BLaER1 treated with 17β-estradiol and CSF1 and Interleukin-3, amounts not matched to agents 10 nM and 100 nM (cell line): ENCODE measurements at regions not wholly inside any gene's neighbourhood (a gene's known extent, or its start where the extent isn't known, plus 50 kb on each side); places are given as distances from the start of the nearest gene placed in this dataset.

ENCODE experiments used
- H3K27ac ChIP-seq, 11 experiments: shearing (Covaris generic); formaldehyde crosslinking; 2 replicates each; pipeline ENCODE4 v1.8.1; 2022
- H3K27me3 ChIP-seq, 11 experiments: shearing (Covaris generic); formaldehyde crosslinking; 2 replicates each; pipeline ENCODE4 v1.8.1; 2022
- H3K36me3 ChIP-seq, 11 experiments: shearing (Covaris generic); formaldehyde crosslinking; 2 replicates each; pipeline ENCODE4 v1.8.1; 2022
- H3K4me1 ChIP-seq, 10 experiments: shearing (Covaris generic); formaldehyde crosslinking; 2 replicates each; pipeline ENCODE4 v1.8.1; 2022
- H3K4me2 ChIP-seq, 11 experiments: shearing (Covaris generic); formaldehyde crosslinking; 2 replicates each; pipeline ENCODE4 v1.8.1; 2022
- H3K4me3 ChIP-seq, 10 experiments: shearing (Covaris generic); formaldehyde crosslinking; 2 replicates each; pipeline ENCODE4 v1.8.1; 2022
- H3K9ac ChIP-seq, 11 experiments: shearing (Covaris generic); formaldehyde crosslinking; 2 replicates each; pipeline ENCODE4 v1.8.1; 2022
- H3K9me3 ChIP-seq, 11 experiments: shearing (Covaris generic); formaldehyde crosslinking; replicated peaks in 1 of 11; 2 replicates each; pipeline ENCODE4 v1.8.1; 2022
- H4K20me1 ChIP-seq, 11 experiments: shearing (Covaris generic); formaldehyde crosslinking; 2 replicates each; pipeline ENCODE4 v1.8.1; 2022
- Cebpa-rat ChIP-seq, 11 experiments: shearing (Covaris generic); IDR thresholded peaks; 2 replicates each; pipeline ENCODE4 v1.8.1; 2022

GRCh38 chr16:59214455-59214854 lies 480.3 kb upstream of the GOT2 start:
- H3K27ac ChIP-seq: no peak overlapping the region
- peaks cover 0 to 6% (median 0%) of the 10 kb centered on the region in 10 experiments; a peak in 1 of 20 replicates for H3K4me1 ChIP-seq
- no peak overlapping the region for H3K4me2 ChIP-seq
- no peak overlapping the region for H3K4me3 ChIP-seq
- H3K36me3 ChIP-seq: no peaks in the 10 kb centered on the region
- 0 out of 22 replicates have a peak, but pooled peaks cover 0 to 3% (median 0%) of the 10 kb centered on the region in 11 experiments for H3K9me3 ChIP-seq
- H3K27me3 ChIP-seq: no peaks in the 10 kb centered on the region
- no peak overlapping the region for H3K9ac ChIP-seq
- no peaks in the 10 kb centered on the region for H4K20me1 ChIP-seq
- TF ChIP-seq Cebpa-rat (IDR thresholded peaks at IDR 0.05): no peak

DNA sequence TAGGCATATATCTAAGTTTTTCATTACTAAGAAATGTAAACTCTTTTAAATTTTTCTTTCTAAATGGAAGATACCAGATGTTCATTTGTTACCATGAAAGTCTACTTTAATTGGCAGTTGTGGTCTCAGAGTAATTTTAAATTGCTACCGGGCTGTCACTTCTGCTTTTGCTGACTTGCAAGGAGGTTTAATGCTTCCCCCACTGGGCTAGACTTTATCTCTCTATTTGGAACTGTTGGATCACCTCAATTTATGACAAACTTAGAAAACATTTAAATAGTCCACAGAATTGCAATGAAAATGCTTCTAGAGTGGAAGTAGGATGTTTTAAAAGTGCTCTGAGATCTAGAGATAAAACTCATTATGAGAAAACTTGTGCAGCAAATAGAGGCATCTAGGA lies 479.8 kb upstream of the GOT2 start:
- TF ChIP-seq Cebpa-rat (IDR thresholded peaks at IDR 0.05): no peak
- H3K9me3 ChIP-seq: 0 out of 22 replicates have a peak, but pooled peaks cover 0 to 3% (median 0%) of the 10 kb centered on the region in 11 experiments
- no peaks in the 10 kb centered on the region for H3K27me3 ChIP-seq
- no peak overlapping the region for H3K27ac ChIP-seq
- no peak overlapping the region; a peak in 1 of 22 replicates for H3K4me2 ChIP-seq
- no peaks in the 10 kb centered on the region for H4K20me1 ChIP-seq
- H3K9ac ChIP-seq: no peak overlapping the region
- no peak overlapping the region for H3K4me3 ChIP-seq
- peaks cover 0 to 6% (median 0%) of the 10 kb centered on the region in 10 experiments; a peak in 1 of 20 replicates for H3K4me1 ChIP-seq
- no peaks in the 10 kb centered on the region for H3K36me3 ChIP-seq

GRCh38 chr16:59212492-59213024 lies 478.4 kb upstream of the GOT2 start:
- Histone ChIP-seq H3K9me3 (0 out of 22 replicates have a peak, but pooled peaks cover 0 to 3% (median 0%) of the 10 kb centered on the region in 11 experiments), H4K20me1 (no peaks in the 10 kb centered on the region)
- no peak for TF ChIP-seq Cebpa-rat (IDR thresholded peaks at IDR 0.05)

GRCh38 chr16:59210955-59211541 lies 476.9 kb upstream of the GOT2 start:
- no peaks in the 10 kb centered on the region for H3K36me3 ChIP-seq
- peaks cover 0 to 6% (median 0%) of the 10 kb centered on the region in 10 experiments; a peak in 1 of 20 replicates for H3K4me1 ChIP-seq
- no peaks in the 10 kb centered on the region for H4K20me1 ChIP-seq
- H3K27ac ChIP-seq: no peak overlapping the region
- H3K9ac ChIP-seq: no peak overlapping the region
- H3K4me3 ChIP-seq: no peak overlapping the region
- no peaks in the 10 kb centered on the region for H3K27me3 ChIP-seq
- H3K4me2 ChIP-seq: no peak overlapping the region
- no peaks in the 10 kb centered on the region for H3K9me3 ChIP-seq
- no peak for TF ChIP-seq Cebpa-rat (IDR thresholded peaks at IDR 0.05)

More at GRCh38 chr16:59212492-59213024, 478.4 kb upstream of the GOT2 start:
- no peaks in the 10 kb centered on the region for H3K36me3 ChIP-seq
- H3K4me2 ChIP-seq: no peak overlapping the region
- H3K9ac ChIP-seq: no peak overlapping the region
- H3K4me3 ChIP-seq: no peak overlapping the region
- H3K4me1 ChIP-seq: peaks cover 0 to 6% (median 0%) of the 10 kb centered on the region in 10 experiments; a peak in 1 of 20 replicates
- no peaks in the 10 kb centered on the region for H3K27me3 ChIP-seq
- H3K27ac ChIP-seq: no peak overlapping the region

GRCh38 chr16:59205403-59205802 lies 471.3 kb upstream of the GOT2 start:
- H3K4me3 ChIP-seq: no peak overlapping the region
- no peaks in the 10 kb centered on the region for H3K4me1 ChIP-seq
- H3K27me3 ChIP-seq: no peaks in the 10 kb centered on the region
- no peak overlapping the region for H3K9ac ChIP-seq
- no peaks in the 10 kb centered on the region for H3K36me3 ChIP-seq
- H3K27ac ChIP-seq: no peak overlapping the region
- H3K9me3 ChIP-seq: no peaks in the 10 kb centered on the region
- no peaks in the 10 kb centered on the region for H4K20me1 ChIP-seq
- no peak for TF ChIP-seq Cebpa-rat (IDR thresholded peaks at IDR 0.05)
- no peak overlapping the region for H3K4me2 ChIP-seq

DNA sequence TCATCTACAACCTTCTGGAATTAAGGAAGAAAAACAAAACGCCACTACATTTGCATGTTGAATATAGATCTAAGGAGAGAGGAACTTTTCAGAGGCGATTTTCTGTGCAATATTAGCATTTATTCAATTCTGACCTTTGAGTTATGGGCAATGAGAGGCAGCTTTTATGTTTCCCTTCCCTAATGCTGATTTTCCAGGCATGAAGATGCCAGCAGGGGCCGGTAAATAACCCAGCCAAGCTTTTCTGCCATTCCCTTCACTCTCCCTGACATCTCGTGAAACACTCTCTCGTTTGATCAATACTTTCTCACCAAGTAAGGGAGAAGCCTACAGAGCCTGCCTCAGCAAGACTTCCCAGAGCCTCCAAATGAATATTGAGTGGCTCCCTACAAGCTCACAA lies 470.5 kb upstream of the GOT2 start:
- Histone ChIP-seq H3K27ac (no peak overlapping the region), H3K36me3 (no peaks in the 10 kb centered on the region), H3K4me3 (no peak overlapping the region), H3K4me2 (no peak overlapping the region), H3K9me3 (no peaks in the 10 kb centered on the region), H3K4me1 (no peaks in the 10 kb centered on the region), H3K9ac (no peak overlapping the region), H4K20me1 (no peaks in the 10 kb centered on the region), H3K27me3 (no peaks in the 10 kb centered on the region)
- no peak for TF ChIP-seq Cebpa-rat (IDR thresholded peaks at IDR 0.05)

GRCh38 chr16:59202233-59202862 lies 468.2 kb upstream of the GOT2 start:
- H3K36me3 ChIP-seq: no peaks in the 10 kb centered on the region
- TF ChIP-seq Cebpa-rat (IDR thresholded peaks at IDR 0.05): no peak
- H3K4me3 ChIP-seq: no peak overlapping the region
- no peaks in the 10 kb centered on the region for H3K4me1 ChIP-seq
- no peak overlapping the region for H3K27ac ChIP-seq
- no peaks in the 10 kb centered on the region for H4K20me1 ChIP-seq
- H3K9me3 ChIP-seq: no peaks in the 10 kb centered on the region
- no peaks in the 10 kb centered on the region for H3K27me3 ChIP-seq
- no peak overlapping the region for H3K4me2 ChIP-seq
- no peak overlapping the region for H3K9ac ChIP-seq

DNA sequence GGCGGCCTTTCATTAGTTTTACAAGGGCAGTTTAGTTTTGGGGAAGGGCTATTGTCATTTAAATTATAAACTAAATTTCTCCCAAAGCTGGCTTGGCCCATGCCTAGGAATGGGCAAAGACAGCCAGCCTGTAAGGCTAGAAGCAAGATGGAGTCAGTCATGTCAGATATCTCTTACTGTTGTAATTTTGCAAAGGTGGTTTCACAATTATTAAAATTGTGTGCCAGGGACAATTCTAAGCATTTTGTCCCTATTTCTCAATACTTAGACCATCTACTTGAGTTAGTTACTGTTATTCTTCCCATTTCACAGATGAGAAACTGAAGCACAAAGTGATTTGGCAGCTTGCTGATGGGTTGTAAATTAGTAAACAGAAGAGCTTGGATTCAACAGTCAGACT lies 467.7 kb upstream of the GOT2 start:
- no peak for TF ChIP-seq Cebpa-rat (IDR thresholded peaks at IDR 0.05)
- Histone ChIP-seq H3K9ac (no peak overlapping the region), H3K9me3 (no peaks in the 10 kb centered on the region), H3K27me3 (no peaks in the 10 kb centered on the region), H4K20me1 (no peaks in the 10 kb centered on the region), H3K27ac (no peak overlapping the region), H3K36me3 (no peaks in the 10 kb centered on the region), H3K4me1 (no peaks in the 10 kb centered on the region), H3K4me3 (no peak overlapping the region), H3K4me2 (no peak overlapping the region)

DNA sequence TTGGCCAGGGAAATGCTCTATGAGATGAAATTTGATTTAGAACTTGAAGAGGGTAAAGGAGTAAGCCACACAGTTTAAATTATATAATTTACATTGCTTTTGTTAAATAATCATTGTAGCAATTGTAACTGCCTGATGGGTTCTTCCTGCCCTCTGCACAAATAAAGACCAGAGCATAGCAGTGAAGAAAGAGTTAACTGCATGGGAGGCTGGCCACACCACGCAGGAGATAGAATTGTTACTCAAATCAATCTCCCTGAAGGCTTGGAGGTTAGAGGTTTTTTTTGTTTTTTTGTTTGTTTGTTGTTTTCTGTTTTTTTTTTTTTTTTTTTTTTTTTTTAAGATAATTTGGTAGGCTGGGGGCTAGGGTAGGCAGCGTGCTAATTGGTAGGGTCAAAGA lies 467.0 kb upstream of the GOT2 start:
- Histone ChIP-seq H3K4me1 (no peaks in the 10 kb centered on the region), H3K4me3 (no peak overlapping the region), H3K4me2 (no peak overlapping the region), H3K27ac (no peak overlapping the region), H3K27me3 (no peaks in the 10 kb centered on the region), H4K20me1 (no peaks in the 10 kb centered on the region), H3K9ac (no peak overlapping the region), H3K36me3 (no peaks in the 10 kb centered on the region), H3K9me3 (no peaks in the 10 kb centered on the region)
- no peak for TF ChIP-seq Cebpa-rat (IDR thresholded peaks at IDR 0.05)

DNA sequence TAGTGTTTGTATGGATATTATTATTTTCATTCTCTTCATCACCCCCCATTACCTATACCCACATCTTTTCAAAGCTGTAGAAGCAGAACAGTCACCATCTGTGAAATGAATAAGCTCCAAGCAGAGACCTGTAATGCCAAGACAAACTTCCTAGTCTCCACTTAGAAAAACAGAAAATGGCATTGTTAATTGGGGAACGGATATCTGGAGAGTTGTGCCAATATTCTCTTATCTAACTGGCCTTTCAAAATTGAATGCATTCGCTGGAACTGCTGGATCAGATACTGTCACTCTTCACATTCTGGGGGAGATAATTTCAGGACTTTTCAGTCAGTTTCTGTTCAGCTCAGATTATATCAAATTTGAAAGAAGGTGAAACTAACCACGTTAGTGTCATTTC lies 464.4 kb upstream of the GOT2 start:
- Histone ChIP-seq H3K4me2 (no peak overlapping the region), H3K4me3 (no peak overlapping the region), H4K20me1 (no peaks in the 10 kb centered on the region), H3K9ac (no peak overlapping the region), H3K27me3 (no peaks in the 10 kb centered on the region), H3K9me3 (no peaks in the 10 kb centered on the region), H3K4me1 (no peaks in the 10 kb centered on the region), H3K27ac (no peak overlapping the region), H3K36me3 (no peaks in the 10 kb centered on the region)
- TF ChIP-seq Cebpa-rat (IDR thresholded peaks at IDR 0.05): no peak
